22Rv1 (cell line): ENCODE measurements at regions not wholly inside any gene's neighbourhood (a gene's known extent, or its start where the extent isn't known, plus 50 kb on each side); places are given as distances from the start of the nearest gene placed in this dataset.

ENCODE experiments used
- ZFX ChIP-seq: fragments of 450-650 bp; IDR thresholded peaks from 2 replicates; pipeline ENCODE4 v1.6.1; 2017; ENCODE audit warnings: antibody characterized with exemption, borderline replicate concordance
- TF ChIP-seq, protein P1 (sequence below): fragments of 450-650 bp; IDR thresholded peaks from 2 replicates; pipeline ENCODE4 v1.5.1; 2017; ENCODE audit warnings: mild to moderate bottlenecking

DNA sequence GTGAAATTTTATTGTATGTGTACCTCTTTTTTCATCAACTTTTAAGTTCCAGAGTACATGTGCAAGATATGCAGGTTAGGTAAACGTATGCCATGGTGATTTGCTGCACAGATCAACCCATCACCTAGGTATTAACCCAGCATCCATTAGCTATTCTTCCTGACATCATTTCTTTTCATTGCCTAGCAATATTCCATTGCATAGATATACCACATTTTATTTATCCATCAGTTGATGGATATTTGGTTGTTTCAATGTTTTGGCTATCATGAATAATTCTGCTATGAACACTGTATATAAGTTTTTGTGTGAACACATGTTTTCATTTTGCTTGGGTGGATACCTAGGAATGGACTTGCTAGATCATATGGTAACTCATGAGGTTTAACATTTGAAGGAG is 439.9 kb upstream of the SOX5 start:
- TF ChIP-seq, protein P1, sequence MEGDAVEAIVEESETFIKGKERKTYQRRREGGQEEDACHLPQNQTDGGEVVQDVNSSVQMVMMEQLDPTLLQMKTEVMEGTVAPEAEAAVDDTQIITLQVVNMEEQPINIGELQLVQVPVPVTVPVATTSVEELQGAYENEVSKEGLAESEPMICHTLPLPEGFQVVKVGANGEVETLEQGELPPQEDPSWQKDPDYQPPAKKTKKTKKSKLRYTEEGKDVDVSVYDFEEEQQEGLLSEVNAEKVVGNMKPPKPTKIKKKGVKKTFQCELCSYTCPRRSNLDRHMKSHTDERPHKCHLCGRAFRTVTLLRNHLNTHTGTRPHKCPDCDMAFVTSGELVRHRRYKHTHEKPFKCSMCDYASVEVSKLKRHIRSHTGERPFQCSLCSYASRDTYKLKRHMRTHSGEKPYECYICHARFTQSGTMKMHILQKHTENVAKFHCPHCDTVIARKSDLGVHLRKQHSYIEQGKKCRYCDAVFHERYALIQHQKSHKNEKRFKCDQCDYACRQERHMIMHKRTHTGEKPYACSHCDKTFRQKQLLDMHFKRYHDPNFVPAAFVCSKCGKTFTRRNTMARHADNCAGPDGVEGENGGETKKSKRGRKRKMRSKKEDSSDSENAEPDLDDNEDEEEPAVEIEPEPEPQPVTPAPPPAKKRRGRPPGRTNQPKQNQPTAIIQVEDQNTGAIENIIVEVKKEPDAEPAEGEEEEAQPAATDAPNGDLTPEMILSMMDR: no peak
- no peak for TF ChIP-seq ZFX
